ENCODE measurements at regions not wholly inside any gene's neighbourhood (a gene's known extent, or its start where the extent isn't known, plus 50 kb on each side); places are given as distances from the start of the nearest gene placed in this dataset.

DNA sequence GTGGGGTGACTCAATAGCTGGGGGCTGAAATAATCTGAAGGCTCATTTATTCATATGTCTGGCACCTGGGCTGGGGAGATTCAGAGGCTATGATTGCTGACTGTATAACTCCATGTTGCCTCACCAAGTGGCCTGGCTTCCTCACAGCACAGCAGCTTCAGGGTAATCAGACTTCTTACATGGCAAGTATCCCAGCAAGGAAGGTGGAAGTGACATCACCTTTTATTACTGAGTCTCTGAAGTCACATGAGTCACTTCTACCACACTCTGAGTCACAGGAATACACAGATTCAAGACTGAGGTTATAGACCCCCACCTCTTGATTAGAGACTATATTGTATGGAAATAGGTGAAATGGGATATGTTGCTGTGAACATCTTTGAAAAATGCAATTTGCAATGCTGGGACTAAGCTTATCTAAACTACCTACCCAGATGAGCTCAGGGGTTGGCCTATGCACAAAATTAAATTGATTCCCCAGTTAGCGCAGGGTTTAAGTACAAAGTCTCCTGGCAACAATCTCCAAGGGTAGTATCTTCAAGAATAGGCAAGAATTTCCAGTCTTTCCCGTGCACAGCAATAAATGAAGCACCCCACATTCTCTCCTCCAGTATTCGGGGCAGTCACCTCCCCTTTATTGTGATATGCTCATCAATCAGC, 553.1 kb downstream of the LRRC70 start:
- H3K23me2 ChIP-seq (ENCODE audit: low read depth, low read length) = no peaks in the 10 kb centered on the region
- ChIA-PET POLR2A (ENCODE audit: partially characterized antibody) (no interaction called here), CTCF (ENCODE audit: partially characterized antibody) (no interaction called here)
- H3K4ac ChIP-seq (replicated peaks; ENCODE audit: insufficient read length, low read depth, low read length) = no peak overlapping the region
- no peak overlapping the region for H4K91ac ChIP-seq (replicated peaks; ENCODE audit: insufficient read length, low read length)
- no peak overlapping the region for H2BK15ac ChIP-seq (ENCODE audit: low read length)
- H2AFZ ChIP-seq (ENCODE audit: low read length) = no peak overlapping the region
- H2BK12ac ChIP-seq (ENCODE audit: low read depth, low read length) = no peak overlapping the region
- H3K4me3 ChIP-seq (ENCODE audit: extremely low read depth in 1 of 4, insufficient read depth in 2 of 4, low read depth in 3 of 4, low read length in 4 of 4) = no peak overlapping the region
- no peaks in the 10 kb centered on the region for H3K79me2 ChIP-seq (ENCODE audit: control insufficient read depth in 1 of 2, insufficient read depth in 2 of 2, low read length in 2 of 2)
- no peak overlapping the region for H3K18ac ChIP-seq (ENCODE audit: extremely low read depth, low read length)
- H3K79me1 ChIP-seq (ENCODE audit: low read depth, low read length) = no peaks in the 10 kb centered on the region
- TF ChIP-seq RBBP5 (IDR thresholded peaks at IDR 0.05; ENCODE audit: borderline replicate concordance, low read depth, low read length) = no peak
- no peak for TF ChIP-seq EP300 (IDR thresholded peaks at IDR 0.05; ENCODE audit: borderline replicate concordance in 1 of 2, low read depth in 2 of 2, low read length in 2 of 2)
- TF ChIP-seq YY1 (IDR thresholded peaks at IDR 0.05; ENCODE audit: low read depth, low read length) = no peak
- TF ChIP-seq KDM1A (IDR thresholded peaks at IDR 0.05; ENCODE audit: borderline replicate concordance, low read length) = no peak
- TF ChIP-seq HDAC6 (IDR thresholded peaks at IDR 0.05; ENCODE audit: low read depth, low read length) = no peak
- no peak for TF ChIP-seq JUN (IDR thresholded peaks at IDR 0.05; ENCODE audit: low read depth, low read length)
- TF ChIP-seq, protein P1, sequence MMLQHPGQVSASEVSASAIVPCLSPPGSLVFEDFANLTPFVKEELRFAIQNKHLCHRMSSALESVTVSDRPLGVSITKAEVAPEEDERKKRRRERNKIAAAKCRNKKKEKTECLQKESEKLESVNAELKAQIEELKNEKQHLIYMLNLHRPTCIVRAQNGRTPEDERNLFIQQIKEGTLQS (IDR thresholded peaks at IDR 0.05; ENCODE audit: insufficient read depth, low read depth, low read length) = no peak
- no peak for TF ChIP-seq SRF (IDR thresholded peaks at IDR 0.05; ENCODE audit: low read depth, low read length)
- TF ChIP-seq GTF2F1 (IDR thresholded peaks at IDR 0.05; ENCODE audit: borderline replicate concordance, low read depth, low read length) = no peak
- TF ChIP-seq KDM4A (IDR thresholded peaks at IDR 0.05; ENCODE audit: low read depth, low read length, severe bottlenecking) = no peak
- no peak for TF ChIP-seq ZNF274 (IDR thresholded peaks at IDR 0.05; ENCODE audit: borderline replicate concordance, extremely low read depth, low read length)
- no peak for TF ChIP-seq ASH2L (IDR thresholded peaks at IDR 0.05; ENCODE audit: low read length)
- TF ChIP-seq POLR2A (IDR thresholded peaks at IDR 0.05; ENCODE audit: control extremely low read depth in 1 of 2, low read depth in 2 of 2, low read length in 2 of 2) = no peak
- no peak for TF ChIP-seq POU5F1 (IDR thresholded peaks at IDR 0.05; ENCODE audit: low read depth, low read length)
- H2BK120ac ChIP-seq (replicated peaks; ENCODE audit: low read depth, low read length) = no peak overlapping the region
- no peaks in the 10 kb centered on the region for H3K9me3 ChIP-seq (ENCODE audit: insufficient read depth in 2 of 2, low read depth in 1 of 2, low read length in 1 of 2)
- peaks cover 0 to 1% (median 0%) of the 10 kb centered on the region in 4 experiments; a peak in 1 of 7 replicates for H3K27me3 ChIP-seq (replicated peaks in 1 of 4; ENCODE audit: control insufficient read depth in 3 of 4, extremely low read depth in 1 of 4, insufficient read depth in 3 of 4, low read length in 3 of 4)
- DNase-seq (ENCODE audit: low read depth in 1 of 2, low spot score in 2 of 2) (no peak), FAIRE-seq (no peak)
- no peak overlapping the region for H4K5ac ChIP-seq (ENCODE audit: insufficient read length, low read depth, low read length)
- H2AK5ac ChIP-seq (ENCODE audit: low read depth, low read length) = no peak overlapping the region
- H3K23ac ChIP-seq (ENCODE audit: insufficient read length) = no peak overlapping the region
- 94% methylated on average over 3 of the region's 3 CpGs; no CpG with 5 or more reads in 1 of the 2 experiments for WGBS, 2 experiments (ENCODE audit: extremely low coverage in 1 of 2, insufficient coverage in 1 of 2, insufficient read length in 1 of 2, insufficient replicate concordance in 2 of 2, low coverage in 1 of 2, low lambda C conversion rate in 2 of 2, missing lambda C conversion rate in 1 of 2)
- no peak overlapping the region for H3K56ac ChIP-seq (replicated peaks; ENCODE audit: insufficient read length, low read depth, low read length)
- H3K4me2 ChIP-seq (ENCODE audit: insufficient read depth in 1 of 2, low read depth in 2 of 2, low read length in 2 of 2) = no peak overlapping the region
- H3K9ac ChIP-seq (replicated peaks in 1 of 4; ENCODE audit: extremely low read depth in 1 of 4, low read depth in 3 of 4, low read length in 3 of 4) = no peak overlapping the region
- no peaks in the 10 kb centered on the region for H4K20me1 ChIP-seq (replicated peaks in 1 of 2; ENCODE audit: control insufficient read depth in 1 of 2, insufficient read depth in 2 of 2, low read length in 2 of 2)
- H3K36me3 ChIP-seq (ENCODE audit: control insufficient read depth in 2 of 4, insufficient read depth in 4 of 4, low read length in 3 of 4) = no peaks in the 10 kb centered on the region
- H2BK20ac ChIP-seq (ENCODE audit: low read length) = no peak overlapping the region
- no peak overlapping the region for H3K27ac ChIP-seq (ENCODE audit: low read depth, low read length)
- no peak overlapping the region for H4K8ac ChIP-seq (ENCODE audit: extremely low read depth, insufficient read depth, low read length)
- no peak overlapping the region for H3K14ac ChIP-seq (ENCODE audit: insufficient read length)
- no peak overlapping the region for H2BK5ac ChIP-seq (ENCODE audit: low read depth, low read length)
- H3K4me1 ChIP-seq (replicated peaks in 1 of 4; ENCODE audit: control insufficient read depth in 3 of 4, insufficient read depth in 4 of 4, low read length in 3 of 4) = no peaks in the 10 kb centered on the region

All from H1 (cell line).